Osteoblast (primary cell): ENCODE measurements at regions not wholly inside any gene's neighbourhood (a gene's known extent, or its start where the extent isn't known, plus 50 kb on each side); places are given as distances from the start of the nearest gene placed in this dataset.

Experiments
- DNase-seq: peaks from one replicate; pipeline ENCODE4 v3.0.0; 2011; ENCODE audit warnings: low spot score, mixed read lengths; ENCODE audit not compliant: insufficient read length; ENCODE audit errors: missing footprints
- H2AFZ ChIP-seq: 2 replicates; pipeline ENCODE4 v1.6.0; 2011; ENCODE audit warnings: mild to moderate bottlenecking, low read length
- H3K27ac ChIP-seq: 2 replicates; pipeline ENCODE4 v1.5.1; 2011; ENCODE audit warnings: mild to moderate bottlenecking, low read depth, low read length, moderate library complexity
- H3K27me3 ChIP-seq: 2 replicates; pipeline ENCODE4 v1.6.0; 2012; ENCODE audit warnings: mild to moderate bottlenecking, control low read depth, inconsistent platforms, low read length, moderate library complexity; ENCODE audit not compliant: insufficient read depth
- H3K36me3 ChIP-seq: 2 replicates; pipeline ENCODE4 v1.5.1; 2011; ENCODE audit warnings: mild to moderate bottlenecking, low read length, control low read depth, moderate library complexity; ENCODE audit not compliant: insufficient read depth
- H3K4me1 ChIP-seq: 2 replicates; pipeline ENCODE4 v1.5.1; 2011; ENCODE audit warnings: mild to moderate bottlenecking, low read length, control low read depth, moderate library complexity; ENCODE audit not compliant: insufficient read depth
- H3K4me2 ChIP-seq: 2 replicates; pipeline ENCODE4 v1.6.0; 2011; ENCODE audit warnings: mild to moderate bottlenecking, low read length; ENCODE audit not compliant: insufficient read depth
- H3K4me3 ChIP-seq: fragments of 200-600 bp; sonication (generic); 3 replicates; pipeline ENCODE4 v1.5.1; 2012; ENCODE audit warnings: mild to moderate bottlenecking, low read length, inconsistent platforms; ENCODE audit not compliant: insufficient read depth
- H3K79me2 ChIP-seq: 2 replicates; pipeline ENCODE4 v1.6.0; 2012; ENCODE audit warnings: mild to moderate bottlenecking, low read length, control low read depth, inconsistent platforms; ENCODE audit not compliant: insufficient read depth
- H3K9me3 ChIP-seq: 2 replicates; pipeline ENCODE4 v1.5.1; 2011; ENCODE audit warnings: low read depth, low read length, control low read depth
- H4K20me1 ChIP-seq: 2 replicates; pipeline ENCODE4 v1.6.0; 2012; ENCODE audit warnings: mild to moderate bottlenecking, low read length, control low read depth; ENCODE audit not compliant: insufficient read depth
- TF ChIP-seq, protein P1 (sequence below): IDR thresholded peaks from 2 replicates; pipeline ENCODE4 v1.5.1; 2011; ENCODE audit warnings: mild to moderate bottlenecking, low read depth, low read length, moderate library complexity; ENCODE audit errors: extremely low read depth

DNA sequence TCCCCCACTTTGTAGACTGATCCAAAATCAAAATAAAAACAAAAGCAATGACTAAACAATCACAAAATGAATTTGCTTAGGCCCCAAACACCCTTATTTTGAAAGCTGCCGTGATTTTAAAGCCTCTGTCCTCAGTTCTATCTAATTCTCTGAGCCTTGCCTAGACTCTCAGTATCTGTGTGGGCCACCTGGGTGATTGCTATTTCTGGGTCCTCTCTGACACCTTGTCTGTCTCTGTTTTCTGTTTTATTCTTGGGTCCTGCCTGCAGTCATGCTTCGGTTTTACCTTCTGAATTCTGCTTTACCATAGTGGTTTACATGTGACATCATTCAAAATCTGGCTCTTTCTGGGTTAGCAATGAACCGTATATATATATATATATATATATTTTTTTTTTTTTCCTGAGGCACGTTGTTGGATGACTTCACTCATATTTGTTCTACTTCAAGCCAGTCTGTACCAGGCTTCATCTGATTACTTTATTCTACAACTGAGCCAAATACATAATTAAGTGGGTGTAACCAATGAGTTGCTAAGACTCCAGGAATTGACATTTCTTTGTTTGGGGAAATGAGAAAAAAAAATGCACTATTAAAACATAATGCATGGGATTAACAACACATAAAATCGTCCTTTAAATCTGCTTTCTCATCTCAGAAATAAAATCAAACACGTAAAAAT is 710.7 kb upstream of the SLIT2 start:
- no peaks in the 10 kb centered on the region for H3K27me3 ChIP-seq
- no peak overlapping the region for H2AFZ ChIP-seq
- TF ChIP-seq, protein P1, sequence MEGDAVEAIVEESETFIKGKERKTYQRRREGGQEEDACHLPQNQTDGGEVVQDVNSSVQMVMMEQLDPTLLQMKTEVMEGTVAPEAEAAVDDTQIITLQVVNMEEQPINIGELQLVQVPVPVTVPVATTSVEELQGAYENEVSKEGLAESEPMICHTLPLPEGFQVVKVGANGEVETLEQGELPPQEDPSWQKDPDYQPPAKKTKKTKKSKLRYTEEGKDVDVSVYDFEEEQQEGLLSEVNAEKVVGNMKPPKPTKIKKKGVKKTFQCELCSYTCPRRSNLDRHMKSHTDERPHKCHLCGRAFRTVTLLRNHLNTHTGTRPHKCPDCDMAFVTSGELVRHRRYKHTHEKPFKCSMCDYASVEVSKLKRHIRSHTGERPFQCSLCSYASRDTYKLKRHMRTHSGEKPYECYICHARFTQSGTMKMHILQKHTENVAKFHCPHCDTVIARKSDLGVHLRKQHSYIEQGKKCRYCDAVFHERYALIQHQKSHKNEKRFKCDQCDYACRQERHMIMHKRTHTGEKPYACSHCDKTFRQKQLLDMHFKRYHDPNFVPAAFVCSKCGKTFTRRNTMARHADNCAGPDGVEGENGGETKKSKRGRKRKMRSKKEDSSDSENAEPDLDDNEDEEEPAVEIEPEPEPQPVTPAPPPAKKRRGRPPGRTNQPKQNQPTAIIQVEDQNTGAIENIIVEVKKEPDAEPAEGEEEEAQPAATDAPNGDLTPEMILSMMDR: no peak
- no peak for DNase-seq
- H3K27ac ChIP-seq: no peak overlapping the region
- H3K4me2 ChIP-seq: peak overlapping the region; percentile 75
- H4K20me1 ChIP-seq: no peaks in the 10 kb centered on the region
- no peaks in the 10 kb centered on the region for H3K9me3 ChIP-seq
- no peak overlapping the region for H3K4me3 ChIP-seq
- no peaks in the 10 kb centered on the region for H3K36me3 ChIP-seq
- no peaks in the 10 kb centered on the region for H3K79me2 ChIP-seq
- H3K4me1 ChIP-seq: no peaks in the 10 kb centered on the region

DNA sequence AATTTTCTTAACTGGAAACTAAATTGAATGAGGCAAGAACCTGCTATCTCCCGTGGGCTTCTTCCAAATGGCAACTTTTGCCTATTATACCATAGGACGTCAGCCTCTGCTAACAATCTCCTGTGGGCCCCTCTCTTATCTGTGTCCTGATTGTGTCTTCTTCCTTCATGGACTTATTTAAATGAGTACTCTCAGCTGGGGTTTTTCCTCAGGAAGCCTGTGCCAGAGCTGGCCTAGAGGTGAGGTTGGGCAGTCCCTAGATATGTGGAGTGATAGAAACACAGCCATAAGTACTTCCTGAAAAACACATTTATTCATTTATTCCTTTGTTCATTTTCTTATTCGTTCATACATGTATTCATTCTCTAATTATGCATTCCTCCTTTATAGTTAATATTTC is 712.5 kb upstream of the SLIT2 start:
- H3K9me3 ChIP-seq: no peaks in the 10 kb centered on the region
- H4K20me1 ChIP-seq: no peaks in the 10 kb centered on the region
- H3K79me2 ChIP-seq: no peaks in the 10 kb centered on the region
- H3K4me2 ChIP-seq: no peak overlapping the region
- no peak overlapping the region for H2AFZ ChIP-seq
- H3K4me3 ChIP-seq: no peak overlapping the region
- TF ChIP-seq, protein P1: no peak
- no peaks in the 10 kb centered on the region for H3K4me1 ChIP-seq
- no peaks in the 10 kb centered on the region for H3K36me3 ChIP-seq
- H3K27ac ChIP-seq: no peak overlapping the region
- DNase-seq: no peak
- no peaks in the 10 kb centered on the region for H3K27me3 ChIP-seq

DNA sequence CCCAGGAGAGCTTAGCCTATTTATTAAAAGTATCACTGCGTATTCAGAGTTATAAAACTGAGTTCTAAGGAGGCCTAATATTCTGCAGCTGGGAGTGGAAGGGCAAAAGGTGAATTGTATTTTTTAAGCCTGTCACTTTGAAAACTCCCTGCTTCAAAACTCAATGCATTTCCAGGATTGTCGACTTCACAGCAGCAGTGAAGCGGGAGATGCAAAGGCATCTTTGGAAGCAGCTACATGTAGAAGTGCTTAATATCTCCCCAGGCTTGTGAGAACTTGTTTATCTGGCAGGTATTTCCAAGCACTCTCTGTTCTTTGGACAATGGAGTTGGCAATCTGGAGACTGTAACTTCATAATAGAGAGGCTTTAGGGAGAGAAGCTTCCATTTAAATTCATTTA is 717.5 kb upstream of the SLIT2 start:
- Histone ChIP-seq H3K27me3 (no peaks in the 10 kb centered on the region), H3K9me3 (no peaks in the 10 kb centered on the region), H3K27ac (no peak overlapping the region), H3K36me3 (no peaks in the 10 kb centered on the region), H3K4me3 (no peak overlapping the region), H3K79me2 (no peaks in the 10 kb centered on the region), H3K4me2 (no peak overlapping the region), H4K20me1 (no peaks in the 10 kb centered on the region), H3K4me1 (no peaks in the 10 kb centered on the region), H2AFZ (no peak overlapping the region)
- no peak for DNase-seq
- TF ChIP-seq, protein P1: no peak

DNA sequence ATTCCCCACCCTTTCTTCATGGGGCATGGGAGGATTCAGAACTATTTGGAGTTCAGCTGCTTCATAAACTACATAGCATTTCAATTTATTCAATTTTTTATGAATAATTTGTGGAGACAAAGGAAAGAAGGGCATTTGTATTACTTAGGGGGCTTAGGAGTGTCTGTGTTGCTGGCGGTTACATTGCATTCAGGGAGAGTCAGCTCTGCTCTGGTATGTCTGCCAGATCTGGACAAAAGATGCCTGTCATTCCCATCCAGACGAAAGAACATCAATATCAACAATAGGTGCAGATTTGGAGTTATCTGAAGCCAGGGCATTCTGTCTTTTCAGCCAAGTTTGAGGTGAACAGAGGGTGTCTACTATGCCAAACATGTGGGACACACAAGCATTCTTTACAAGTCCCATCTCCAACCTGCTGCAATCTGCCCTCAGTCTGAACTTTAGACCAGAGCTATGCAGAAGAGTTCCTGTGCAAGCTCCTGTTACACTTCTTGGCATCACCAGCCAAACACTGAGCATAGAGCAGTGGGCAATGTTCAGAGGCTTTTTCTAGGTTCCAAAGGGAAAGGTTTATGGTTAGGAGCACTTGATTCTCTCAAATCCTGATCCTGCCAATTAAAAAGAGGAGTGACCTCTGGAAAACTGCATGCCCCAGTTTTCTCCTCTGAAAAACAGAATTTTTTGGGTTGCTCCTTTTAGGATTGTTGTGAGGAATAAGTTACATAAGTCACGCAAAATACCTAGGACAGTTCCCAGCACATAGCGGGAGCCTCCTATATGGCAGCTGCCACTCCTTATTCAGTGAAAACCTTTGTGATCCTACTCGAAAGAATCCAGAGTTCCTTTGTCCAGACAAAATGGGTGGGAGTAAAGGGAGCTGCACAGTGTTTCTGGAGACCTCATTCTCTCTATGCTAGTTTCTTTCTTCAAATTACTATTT is 719.5 kb upstream of the SLIT2 start:
- Histone ChIP-seq H3K4me1 (no peaks in the 10 kb centered on the region), H2AFZ (no peak overlapping the region), H3K36me3 (no peaks in the 10 kb centered on the region), H3K79me2 (no peaks in the 10 kb centered on the region), H4K20me1 (no peaks in the 10 kb centered on the region), H3K9me3 (no peaks in the 10 kb centered on the region), H3K4me3 (no peak overlapping the region), H3K27ac (no peak overlapping the region), H3K4me2 (no peak overlapping the region), H3K27me3 (no peaks in the 10 kb centered on the region)
- DNase-seq: no peak
- TF ChIP-seq, protein P1: no peak
